WTC11 (cell line): ENCODE measurements at regions not wholly inside any gene's neighbourhood (a gene's known extent, or its start where the extent isn't known, plus 50 kb on each side); places are given as distances from the start of the nearest gene placed in this dataset. TPM values are rescaled to one million over a fixed set of nuclear protein-coding genes. Genes with fewer than 3 reads are reported as not detected.
"Not testable (repeated sequence)": the region's sequence is repeated elsewhere in the genome, so short reads cannot be mapped to it uniquely, and the experiment has no call there.

Experiments used
- ATAC-seq: fragments of 200-7000 bp; cut with Tn5 transposase; 2 replicates; pipeline ENCODE4 v1.10.0; 2021; ENCODE audit warnings: mild to moderate bottlenecking, moderate library complexity
- CTCF ChIA-PET: fragments of 300-600 bp; sonication (Branson Sonifier 250); formaldehyde crosslinking; loops from one replicate; lab custom pipeline; 2021; ENCODE audit warnings: antibody characterized with exemption; lab: Charles Lee
- POLR2A ChIA-PET: fragments of 350-600 bp; sonication (Branson Sonifier 250); formaldehyde crosslinking; loops from one replicate; lab custom pipeline; 2021; ENCODE audit warnings: antibody characterized with exemption; lab: Charles Lee
- DNase-seq: peaks from one replicate; pipeline ENCODE4 v3.0.0; 2021; ENCODE audit warnings: low spot score
- H3K27ac Mint-ChIP-seq: 2 replicates; pipeline ENCODE4 v1.8.0; 2021; ENCODE audit warnings: mixed read lengths
- H3K27me3 Mint-ChIP-seq: 2 replicates; pipeline ENCODE4 v1.8.0; 2021; ENCODE audit warnings: low read depth, mild to moderate bottlenecking, moderate library complexity, mixed read lengths
- H3K36me3 Mint-ChIP-seq: 2 replicates; pipeline ENCODE4 v1.8.0; 2021; ENCODE audit warnings: mixed read lengths
- H3K4me1 Mint-ChIP-seq: 2 replicates; pipeline ENCODE4 v1.8.0; 2022; ENCODE audit warnings: mixed read lengths
- H3K4me3 Mint-ChIP-seq: 2 replicates; pipeline ENCODE4 v1.8.0; 2021; ENCODE audit warnings: mild to moderate bottlenecking, moderate library complexity, mixed read lengths
- H3K9me3 Mint-ChIP-seq: 2 replicates; pipeline ENCODE4 v1.8.0; 2021; ENCODE audit warnings: mixed read lengths
- microRNA-seq: library from miRNA; unstranded; fragments of <30 nt; microRNA quantifications from one replicate; pipeline ENCODE4 v1.2.0, GENCODE V29; 2022; ENCODE audit warnings: borderline number of aligned reads

DNA sequence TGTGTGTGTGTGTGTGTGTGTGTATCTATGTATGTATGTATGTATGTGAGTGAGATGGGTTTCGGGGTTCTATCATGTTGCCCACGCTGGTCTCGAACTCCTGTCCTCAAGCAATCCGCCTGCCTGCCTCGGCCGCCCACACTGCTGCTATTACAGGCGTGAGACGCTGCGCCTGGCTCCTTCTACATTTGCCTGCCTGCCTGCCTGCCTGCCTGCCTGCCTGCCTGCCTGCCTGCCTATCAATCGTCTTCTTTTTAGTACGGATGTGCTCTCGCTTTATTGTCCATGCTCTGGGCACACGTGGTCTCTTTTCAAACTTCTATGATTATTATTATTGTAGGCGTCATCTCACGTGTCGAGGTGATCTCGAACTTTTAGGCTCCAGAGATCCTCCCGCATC, 2071.6 kb upstream of the TPTE start:
- H3K36me3 Mint-ChIP-seq, H3K27ac Mint-ChIP-seq, H3K9me3 Mint-ChIP-seq, H3K27me3 Mint-ChIP-seq, H3K4me3 Mint-ChIP-seq, DNase-seq, POLR2A ChIA-PET, H3K4me1 Mint-ChIP-seq, CTCF ChIA-PET, ATAC-seq: not testable (repeated sequence)

DNA sequence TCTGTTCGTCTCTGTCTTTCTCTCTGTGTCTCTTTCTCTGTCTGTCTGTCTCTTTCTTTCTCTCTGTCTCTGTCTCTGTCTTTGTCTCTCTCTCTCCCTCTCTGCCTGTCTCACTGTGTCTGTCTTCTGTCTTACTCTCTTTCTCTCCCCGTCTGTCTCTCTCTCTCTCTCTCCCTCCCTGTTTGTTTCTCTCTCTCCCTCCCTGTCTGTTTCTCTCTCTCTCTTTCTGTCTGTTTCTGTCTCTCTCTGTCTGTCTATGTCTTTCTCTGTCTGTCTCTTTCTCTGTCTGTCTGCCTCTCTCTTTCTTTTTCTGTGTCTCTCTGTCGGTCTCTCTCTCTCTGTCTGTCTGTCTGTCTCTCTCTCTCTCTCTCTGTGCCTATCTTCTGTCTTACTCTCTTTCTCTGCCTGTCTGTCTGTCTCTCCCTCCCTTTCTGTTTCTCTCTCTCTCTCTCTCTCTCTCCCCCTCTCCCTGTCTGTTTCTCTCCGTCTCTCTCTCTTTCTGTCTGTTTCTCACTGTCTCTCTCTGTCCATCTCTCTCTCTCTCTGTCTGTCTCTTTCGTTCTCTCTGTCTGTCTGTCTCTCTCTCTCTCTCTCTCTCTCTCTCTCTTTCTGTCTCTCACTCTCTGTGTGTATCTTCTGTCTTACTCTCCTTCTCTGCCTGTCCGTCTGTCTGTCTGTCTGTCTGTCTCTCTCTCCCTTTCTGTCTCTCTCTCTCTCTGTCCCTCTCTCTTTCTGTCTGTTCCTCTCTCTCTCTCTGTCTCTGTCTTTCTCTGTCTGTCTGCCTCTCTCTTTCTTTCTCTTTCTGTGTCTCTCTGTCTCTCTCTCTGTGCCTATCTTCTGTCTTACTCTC, 2065.9 kb upstream of the TPTE start:
- peak; percentile 47 for ATAC-seq
- DNase-seq, H3K27ac Mint-ChIP-seq, H3K36me3 Mint-ChIP-seq, H3K27me3 Mint-ChIP-seq, POLR2A ChIA-PET, H3K9me3 Mint-ChIP-seq, H3K4me1 Mint-ChIP-seq, CTCF ChIA-PET, H3K4me3 Mint-ChIP-seq: not testable (repeated sequence)

GRCh38 chr21:8464403-8465152, 2056.8 kb upstream of the TPTE start:
- H3K27ac Mint-ChIP-seq, H3K4me1 Mint-ChIP-seq, CTCF ChIA-PET, H3K36me3 Mint-ChIP-seq, H3K27me3 Mint-ChIP-seq, POLR2A ChIA-PET, H3K9me3 Mint-ChIP-seq, H3K4me3 Mint-ChIP-seq, DNase-seq: not testable (repeated sequence)
- peak; percentile 86 for ATAC-seq

DNA sequence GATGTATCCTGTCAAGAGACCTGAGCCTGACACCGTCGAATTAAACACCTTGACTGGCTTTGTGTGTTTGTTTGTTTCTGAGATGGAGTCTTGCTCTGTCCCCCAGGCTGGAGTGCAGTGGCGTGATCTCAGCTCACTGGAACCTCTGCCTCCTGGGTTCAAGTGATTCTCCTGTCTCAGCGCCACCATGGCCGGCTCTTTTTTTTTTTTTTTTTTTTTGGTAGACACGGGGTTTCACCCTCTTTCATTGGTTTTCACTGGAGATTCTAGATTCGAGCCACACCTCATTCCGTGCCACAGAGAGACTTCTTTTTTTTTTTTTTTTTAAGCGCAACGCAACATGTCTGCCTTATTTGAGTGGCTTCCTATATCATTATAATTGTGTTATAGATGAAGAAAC, 2054.7 kb upstream of the TPTE start:
- CTCF ChIA-PET, H3K9me3 Mint-ChIP-seq, ATAC-seq, DNase-seq, H3K27me3 Mint-ChIP-seq, H3K36me3 Mint-ChIP-seq, H3K4me1 Mint-ChIP-seq, H3K4me3 Mint-ChIP-seq, POLR2A ChIA-PET, H3K27ac Mint-ChIP-seq: not testable (repeated sequence)

Small RNA genes lying in the stretch of these regions (microRNA-seq; reads per million reads assigned to microRNA genes)
- gene MIR6724-3: not detected
- gene MIR6724-4: not detected
